G401.6 (cell line): ENCODE measurements at regions not wholly inside any gene's neighbourhood (a gene's known extent, or its start where the extent isn't known, plus 50 kb on each side); places are given as distances from the start of the nearest gene placed in this dataset.
"Not testable (repeated sequence)": the region's sequence is repeated elsewhere in the genome, so short reads cannot be mapped to it uniquely, and the experiment has no call there.

ENCODE experiments used
- FAIRE-seq: peaks from 2 replicates; lab custom pipeline; 2012; peaks lifted over from hg19 to GRCh38; lab: Jason Lieb, UNC

DNA sequence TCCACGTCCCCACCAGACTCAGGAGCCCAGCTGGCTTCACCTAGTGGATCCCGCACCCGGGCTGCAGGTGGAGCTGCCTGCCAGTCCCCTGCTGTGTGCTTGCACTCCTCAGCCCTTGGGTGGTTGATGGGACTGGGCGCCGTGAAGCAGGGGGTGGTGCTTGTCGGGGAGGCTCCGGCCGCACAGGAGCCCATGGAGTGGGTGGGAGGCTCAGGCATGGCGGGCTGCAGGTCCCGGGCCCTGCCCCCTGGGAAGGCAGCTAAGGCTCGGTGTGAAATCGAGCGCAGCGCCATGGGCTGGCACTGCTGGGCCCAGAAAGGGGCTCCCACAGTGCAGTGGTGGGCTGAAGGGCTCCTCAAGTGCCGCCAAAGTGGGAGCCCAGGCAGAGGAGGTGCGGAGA is 1294.9 kb upstream of the MAP3K7 start:
- not testable (repeated sequence) for FAIRE-seq

DNA sequence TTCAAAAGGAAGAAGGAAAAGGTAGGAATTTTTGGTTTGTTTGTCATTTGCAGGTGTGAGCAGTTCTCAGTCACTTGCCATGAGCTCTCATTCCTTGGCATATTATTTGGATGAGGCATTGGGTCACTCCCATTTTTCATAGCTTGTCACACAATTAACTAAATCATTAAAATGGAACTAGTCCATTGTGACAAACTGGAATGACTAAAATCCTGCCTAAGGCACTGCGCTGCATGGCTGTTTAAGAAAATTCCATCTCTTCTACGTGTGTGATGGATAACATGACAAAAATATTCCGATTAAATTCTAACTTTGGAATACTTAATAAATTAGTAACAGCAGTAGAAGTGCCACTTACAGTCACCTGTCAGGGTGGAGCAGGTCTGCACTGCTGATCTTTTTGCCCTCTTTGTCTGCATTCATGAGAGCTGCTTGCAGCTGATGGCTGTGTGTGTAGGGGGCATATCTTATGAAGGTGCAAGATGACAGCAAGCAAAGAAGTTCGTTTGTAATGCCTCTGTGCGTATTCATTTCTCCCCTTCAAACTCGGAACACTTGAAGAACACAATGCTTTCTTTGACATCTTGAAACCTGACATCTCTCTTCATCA is 1292.6 kb upstream of the MAP3K7 start:
- FAIRE-seq = no peak

DNA sequence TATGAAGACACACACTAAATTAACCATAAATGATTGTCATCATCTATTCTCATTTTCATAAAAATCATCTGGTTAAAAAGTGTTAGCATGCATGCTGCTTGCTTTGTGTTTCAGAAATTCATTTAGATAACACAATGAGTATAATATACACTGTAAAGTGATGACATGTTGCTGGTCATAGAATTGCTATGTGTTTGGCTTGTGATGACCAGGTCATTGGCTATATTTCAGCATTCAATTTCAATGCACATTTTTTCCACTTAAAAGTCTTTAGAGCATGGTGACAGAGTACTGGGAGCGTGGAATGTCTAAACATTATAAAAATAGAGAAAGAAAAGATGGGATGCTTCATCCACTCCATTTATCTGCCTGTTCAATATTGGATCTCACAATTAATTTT is 1291.1 kb upstream of the MAP3K7 start:
- no peak for FAIRE-seq

DNA sequence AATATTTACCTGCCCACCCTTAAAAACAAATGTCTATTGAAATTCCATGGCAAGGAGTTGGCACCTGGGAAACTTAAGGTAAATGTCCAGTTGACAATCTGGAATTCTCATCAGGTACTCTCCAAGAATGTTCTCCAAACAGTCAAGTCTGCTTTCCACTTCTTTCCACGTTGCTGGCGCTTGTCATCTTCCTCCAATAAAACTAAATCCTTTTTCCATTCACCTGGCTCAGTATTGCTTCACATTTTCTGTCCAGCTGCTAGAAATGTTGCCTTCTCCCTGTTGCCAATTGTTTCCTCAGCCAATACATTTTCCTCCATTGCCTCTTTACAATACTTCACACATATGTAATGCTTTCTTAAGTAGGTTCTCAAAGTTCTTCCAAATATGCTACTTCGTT is 1288.1 kb upstream of the MAP3K7 start:
- no peak for FAIRE-seq

DNA sequence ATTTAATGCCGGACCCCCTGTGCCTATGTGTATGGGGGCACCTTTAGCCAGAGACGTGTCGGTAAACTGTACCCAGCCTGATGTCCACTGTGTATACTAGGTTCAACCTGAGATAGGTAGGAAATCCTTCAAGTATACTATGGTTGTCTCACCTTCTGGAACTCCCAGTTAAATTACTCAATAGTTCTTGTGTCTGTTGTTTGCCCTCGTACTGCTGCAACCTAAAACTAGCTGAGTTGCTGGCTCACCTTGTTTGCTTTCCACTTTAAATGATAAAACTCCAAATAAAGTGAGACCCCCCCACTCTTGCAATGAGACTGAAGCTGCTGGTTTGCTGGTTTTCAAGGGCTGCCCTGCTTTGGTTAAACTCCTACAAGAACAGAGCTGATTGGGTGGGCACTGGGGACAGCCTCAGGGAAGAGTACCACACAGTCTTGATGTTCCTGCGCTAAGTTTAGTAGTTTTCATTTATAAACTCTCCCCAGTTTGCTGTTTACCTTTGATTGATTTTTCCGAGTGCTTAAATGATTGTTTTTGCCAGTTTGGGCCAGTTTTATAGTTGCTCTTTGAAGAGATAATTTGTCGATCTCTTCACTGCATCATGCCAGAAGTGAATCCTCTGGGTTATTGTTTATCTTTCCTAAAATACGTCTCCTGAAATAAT is 1281.8 kb upstream of the MAP3K7 start:
- FAIRE-seq = no peak

DNA sequence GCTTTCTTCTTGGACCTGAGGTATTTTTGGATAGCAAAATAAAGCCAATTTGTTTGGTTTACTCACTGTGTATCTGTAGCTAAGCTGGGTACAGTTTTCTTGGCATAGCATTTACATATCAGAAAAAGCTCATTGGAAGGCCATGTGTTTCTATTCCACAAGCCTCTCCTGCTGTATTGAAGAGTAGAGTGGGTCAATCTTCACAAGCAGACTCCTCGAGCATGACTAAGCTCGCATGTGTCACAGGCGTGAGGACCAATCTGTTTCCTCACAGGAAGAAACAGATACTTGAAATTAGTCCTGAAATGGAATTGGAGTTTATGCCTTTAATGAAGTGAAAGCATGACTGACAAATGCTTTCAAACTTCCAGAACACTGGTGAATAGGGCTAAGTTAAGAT is 1279.0 kb upstream of the MAP3K7 start:
- FAIRE-seq = no peak

DNA sequence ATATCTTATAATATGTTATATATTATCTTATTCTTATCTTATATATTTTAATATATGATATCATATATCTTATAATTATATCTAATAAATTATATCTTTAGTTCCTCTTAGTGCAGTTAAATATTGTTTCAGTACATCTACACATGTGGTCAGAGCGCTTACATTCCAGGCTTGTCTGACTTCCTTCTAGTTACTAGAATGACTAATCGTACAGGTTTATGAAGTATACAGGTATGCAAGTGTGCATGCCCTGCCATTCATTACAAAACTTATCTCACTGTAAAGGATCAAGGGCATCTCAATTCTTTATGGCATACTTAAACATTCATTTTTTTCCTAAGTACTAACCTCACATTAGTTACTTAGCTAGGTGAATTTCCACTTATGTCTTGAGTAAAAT is 1278.0 kb upstream of the MAP3K7 start:
- no peak for FAIRE-seq

DNA sequence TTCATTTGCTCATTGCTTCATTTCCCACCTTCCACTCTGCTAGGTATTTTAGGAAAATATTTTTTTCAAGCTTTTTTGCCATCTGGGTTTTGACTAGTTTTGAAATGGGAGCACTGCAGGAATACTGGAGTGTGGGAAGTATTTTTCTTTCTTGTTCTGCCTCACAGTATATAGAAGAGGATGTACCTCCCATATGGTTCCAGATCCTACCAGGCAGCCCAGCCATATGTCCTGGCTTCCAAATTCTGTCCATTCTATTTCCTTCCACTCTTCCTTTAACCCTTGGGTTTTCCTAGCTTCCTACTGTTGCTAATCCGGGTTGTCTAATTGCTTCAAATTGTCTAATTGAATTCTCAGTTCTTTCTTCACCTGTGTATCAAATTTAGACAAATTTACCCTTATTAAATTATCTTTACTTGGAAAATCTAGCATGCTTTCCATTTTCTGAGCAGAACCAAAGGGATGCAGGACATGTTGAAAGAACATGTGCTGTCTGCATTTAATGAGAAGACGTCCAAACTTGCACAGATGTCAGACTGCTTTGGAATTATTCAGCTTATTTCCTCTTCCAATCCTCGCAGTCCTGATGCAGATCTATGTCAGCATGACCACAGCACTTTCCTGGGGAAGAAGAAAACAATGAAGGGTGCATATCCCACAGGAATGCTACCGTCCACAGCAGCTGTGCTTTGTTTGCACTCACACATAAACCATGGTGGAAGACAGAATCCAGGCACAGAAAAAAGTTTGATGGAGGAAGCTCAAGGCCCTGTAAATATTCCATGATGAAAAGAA is 1273.9 kb upstream of the MAP3K7 start:
- FAIRE-seq = no peak

DNA sequence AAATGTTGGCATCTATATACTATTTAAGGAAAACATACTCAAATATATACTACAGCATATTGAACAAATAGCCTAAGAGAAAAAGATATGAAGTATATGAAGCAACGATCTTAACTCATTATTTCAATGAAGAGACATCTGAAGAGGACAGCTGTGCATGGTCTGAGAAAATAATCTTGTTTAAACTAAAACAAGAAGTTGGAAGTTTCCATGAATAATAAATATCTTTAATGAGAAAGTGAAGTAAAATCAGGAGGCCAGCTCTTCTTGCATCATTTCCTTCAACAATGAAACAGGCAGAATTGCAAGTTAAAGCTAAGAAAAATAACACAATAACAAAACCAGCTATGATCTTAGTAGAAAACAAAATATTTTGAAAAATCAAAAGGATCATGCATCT is 1265.4 kb upstream of the MAP3K7 start:
- FAIRE-seq = no peak

DNA sequence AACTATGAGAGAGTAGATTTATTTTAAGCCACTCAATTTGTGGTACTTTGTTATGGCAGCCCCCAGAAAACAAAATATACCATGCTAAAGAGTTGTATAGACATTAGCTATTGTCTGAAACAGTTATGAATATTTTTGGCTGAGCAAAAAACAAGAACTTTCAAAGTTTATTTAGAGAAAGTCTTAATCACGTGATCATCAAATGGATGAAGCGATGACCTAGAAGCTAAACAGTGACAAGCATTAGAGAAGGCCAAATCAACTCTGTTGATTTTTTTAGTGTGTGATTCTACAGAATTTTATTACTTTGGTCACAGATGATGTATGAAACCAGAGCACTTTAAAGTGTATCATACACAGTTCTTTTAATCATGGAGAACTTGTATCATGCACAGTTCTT is 1247.9 kb upstream of the MAP3K7 start:
- FAIRE-seq = no peak

DNA sequence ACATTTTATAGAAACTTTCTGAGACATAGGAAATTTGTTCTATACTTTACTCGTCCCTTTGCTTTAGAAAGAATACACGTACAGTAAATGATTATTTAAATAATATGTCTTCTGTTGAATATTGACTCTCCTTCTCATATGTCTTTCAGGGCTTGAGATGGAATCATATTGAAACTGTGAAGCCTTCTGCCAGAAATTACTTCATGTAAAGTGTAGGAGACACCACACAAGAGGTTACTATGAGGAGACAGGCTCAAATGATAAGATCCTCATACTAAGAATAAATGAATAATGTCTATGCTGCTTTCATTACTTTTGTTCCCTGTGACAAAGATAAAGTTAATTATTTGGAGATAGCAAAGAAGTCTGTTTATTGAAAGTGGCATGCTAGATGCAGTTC is 1240.3 kb upstream of the MAP3K7 start:
- no peak for FAIRE-seq

DNA sequence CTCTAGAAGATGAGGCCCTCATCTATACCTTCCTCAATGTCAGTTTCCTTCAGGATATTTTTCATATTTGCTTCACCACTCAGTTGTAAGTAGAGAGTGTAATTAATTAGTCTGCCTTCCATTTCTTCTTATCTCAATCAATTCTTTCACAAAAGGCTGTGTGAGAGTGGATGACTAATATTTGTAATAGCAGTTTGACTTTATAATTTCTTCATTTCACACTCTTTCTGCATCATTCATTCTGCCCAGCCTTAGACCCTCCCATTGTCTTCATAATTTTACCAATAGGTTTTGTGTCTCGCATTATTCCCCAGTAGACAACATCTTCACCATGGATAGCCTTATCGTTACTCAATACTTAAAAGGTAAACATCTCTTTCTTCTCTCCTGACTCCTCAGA is 1239.3 kb upstream of the MAP3K7 start:
- no peak for FAIRE-seq

DNA sequence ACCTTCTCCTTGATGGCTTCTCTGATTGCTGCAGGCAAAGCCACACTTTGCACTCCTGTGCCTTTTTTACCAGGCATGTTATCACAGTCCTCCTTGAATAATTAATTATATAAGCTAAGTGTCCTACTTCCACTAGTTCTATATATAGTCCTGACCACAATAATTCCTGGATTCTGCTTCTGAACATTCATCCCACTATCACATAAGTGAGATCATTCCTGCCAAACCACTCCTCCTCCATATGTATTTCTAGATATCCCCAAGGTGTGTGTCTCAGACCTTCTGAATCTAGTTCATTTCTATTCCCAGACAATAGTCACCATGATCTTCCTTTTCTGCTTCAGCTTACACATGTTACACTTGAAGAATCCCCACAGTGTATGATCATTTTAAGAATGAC is 1237.5 kb upstream of the MAP3K7 start:
- no peak for FAIRE-seq

DNA sequence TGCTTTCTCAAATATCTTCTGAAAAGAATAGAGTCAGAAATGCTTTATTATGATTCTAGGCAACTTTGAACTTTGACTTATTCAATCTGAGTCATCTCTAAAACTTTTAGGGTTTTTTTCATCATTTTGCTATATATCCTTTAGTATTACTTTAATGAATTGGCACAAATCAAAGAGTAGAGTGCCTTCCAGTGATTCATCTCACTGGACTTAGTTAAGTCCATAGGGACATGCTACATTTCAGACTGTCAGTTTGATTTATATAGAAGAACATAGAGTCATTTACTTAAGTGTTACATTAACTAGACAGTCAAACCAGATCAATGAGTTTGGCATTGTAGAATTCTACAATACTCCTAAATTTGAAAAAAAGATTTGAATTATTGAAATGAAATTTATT is 1235.7 kb upstream of the MAP3K7 start:
- FAIRE-seq = no peak

DNA sequence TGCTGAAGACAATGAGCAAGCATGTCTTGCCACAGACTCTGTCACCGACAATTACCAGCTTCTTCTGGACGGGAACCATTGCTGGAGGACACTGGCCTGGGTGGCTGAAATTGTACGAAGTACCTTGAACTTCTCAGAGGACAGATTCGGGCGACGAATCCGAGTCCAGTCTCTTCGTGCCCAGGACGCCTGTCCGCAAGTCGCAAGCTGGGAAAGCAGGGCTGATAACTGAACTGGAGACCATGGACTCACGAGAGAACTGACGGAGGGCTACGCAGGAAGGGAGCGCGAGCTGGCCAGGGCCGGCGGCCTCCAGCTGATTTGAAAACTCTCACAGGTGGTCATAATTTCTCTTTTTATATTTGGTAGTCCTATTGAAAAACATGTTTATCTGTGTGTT is 1229.5 kb upstream of the MAP3K7 start:
- FAIRE-seq = no peak

DNA sequence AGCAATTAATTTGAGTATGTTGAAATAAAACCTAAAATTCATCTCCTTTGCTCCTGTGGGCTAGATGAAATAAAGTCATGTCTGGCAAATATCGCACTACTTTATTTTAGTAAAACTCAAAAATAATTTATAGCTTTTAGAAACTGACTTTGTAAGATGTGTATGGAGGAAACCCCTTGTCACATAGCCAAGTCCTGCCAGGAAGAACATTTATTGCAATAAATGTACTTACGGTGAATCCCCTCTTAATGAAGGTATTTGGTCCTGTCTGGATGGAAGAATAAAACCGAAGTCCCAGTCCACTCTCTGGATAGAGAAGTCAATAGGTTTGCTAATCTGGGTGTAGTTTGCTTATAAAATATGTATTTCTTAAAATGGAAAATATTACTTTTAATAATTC is 1226.8 kb upstream of the MAP3K7 start:
- FAIRE-seq = no peak

DNA sequence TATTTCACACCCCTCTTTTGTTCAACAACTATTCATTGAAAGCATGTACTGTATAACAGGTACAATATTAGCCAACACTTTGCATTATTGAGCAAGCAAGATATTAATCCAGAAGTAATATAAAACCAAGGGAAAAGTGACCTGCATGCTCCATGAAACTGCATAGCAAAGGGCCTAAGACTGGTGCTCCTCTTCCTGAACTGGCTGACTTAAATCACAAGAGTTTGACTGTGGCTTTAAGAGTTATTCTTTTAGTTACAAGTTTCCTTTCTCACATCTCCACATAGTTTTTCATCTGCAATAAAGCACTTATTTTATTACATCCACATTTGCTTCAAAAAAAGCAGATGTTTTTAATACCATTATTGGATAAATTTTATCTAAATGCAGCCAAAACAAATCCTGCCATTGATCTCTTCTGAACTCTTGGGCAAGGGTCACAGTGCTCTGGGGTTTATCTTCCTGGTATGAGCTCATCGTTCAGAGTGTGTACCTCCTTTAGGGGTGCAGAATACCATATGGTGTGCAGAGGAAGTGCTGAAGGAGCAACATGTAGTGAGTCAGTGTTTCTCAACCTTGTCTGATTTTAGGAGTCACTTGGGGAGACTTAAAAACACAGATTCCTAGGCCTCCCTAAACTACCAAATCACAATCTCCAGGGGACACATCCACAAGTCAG is 1225.9 kb upstream of the MAP3K7 start:
- no peak for FAIRE-seq

DNA sequence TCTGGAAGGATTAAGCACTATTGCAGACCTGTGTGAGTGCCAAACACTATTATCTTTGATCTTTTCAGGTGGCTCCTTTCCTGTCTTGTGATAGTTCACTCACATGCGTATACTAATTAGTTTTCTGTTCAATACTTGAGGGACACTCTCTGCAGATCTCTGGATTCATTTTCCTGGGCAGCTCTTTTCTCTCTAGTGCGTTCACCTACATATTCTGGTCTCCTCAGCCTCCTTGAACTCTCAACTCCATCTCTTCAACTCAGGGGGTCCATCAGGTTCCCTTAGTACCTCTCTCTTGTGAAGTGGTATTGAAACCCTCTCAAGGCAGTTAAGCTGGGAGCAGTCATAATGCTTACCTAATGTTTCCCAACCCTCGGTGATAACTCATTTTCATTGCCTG is 1218.1 kb upstream of the MAP3K7 start:
- FAIRE-seq = no peak

DNA sequence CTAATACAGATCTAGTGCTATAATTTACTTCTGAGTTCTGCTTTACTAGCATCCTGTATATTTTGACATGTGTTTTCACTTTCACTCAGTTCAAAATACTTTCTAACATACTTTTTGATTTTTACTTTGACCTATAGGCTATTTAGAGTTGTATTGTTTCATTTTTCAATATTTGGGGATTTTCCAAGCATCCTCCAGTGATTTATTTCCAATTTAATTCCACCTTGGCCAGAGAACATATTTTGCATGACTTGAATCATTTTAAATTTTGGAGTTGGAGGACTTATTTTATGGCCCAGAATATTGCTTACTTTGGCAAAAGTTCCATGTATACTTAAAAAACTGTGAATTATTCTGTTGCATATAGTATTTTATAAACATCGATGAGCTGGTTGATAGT is 1215.6 kb upstream of the MAP3K7 start:
- no peak for FAIRE-seq

DNA sequence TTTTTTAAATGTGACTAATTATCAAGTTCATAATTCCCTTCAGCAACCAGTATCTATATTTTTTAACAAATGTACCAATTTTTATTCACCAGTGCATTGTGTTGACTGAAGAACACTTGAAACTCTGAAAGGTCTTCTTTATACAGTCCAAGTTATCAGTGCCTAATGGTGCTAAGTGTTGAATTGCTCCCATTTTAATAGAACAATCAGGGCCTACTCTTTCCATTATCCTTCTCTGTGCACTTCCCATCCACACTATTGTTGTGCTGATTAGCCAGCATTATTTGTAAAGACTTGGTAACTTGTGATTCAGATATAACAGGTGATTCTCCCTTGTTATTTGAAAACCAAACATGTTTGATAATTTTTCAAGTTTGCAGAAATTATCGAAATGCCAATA is 1209.7 kb upstream of the MAP3K7 start:
- no peak for FAIRE-seq

DNA sequence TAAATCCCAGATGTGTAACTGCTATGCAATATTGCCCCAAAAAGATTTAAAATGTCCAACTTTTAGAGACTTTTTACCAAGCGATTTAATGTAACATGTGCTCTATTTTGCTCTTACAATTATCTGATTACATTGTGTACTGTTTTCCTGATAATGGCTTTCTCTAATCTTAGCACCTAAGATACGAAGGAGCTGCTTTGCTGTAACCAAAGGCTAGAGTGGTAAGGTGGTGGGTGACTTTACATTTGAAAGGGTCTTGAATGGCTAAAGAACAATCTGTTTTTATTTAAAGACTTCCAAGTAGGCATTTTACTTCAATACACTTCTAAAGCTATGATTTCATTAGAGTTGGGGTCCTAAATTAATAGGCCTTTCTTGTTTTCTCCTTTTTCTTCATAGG is 1201.6 kb upstream of the MAP3K7 start:
- FAIRE-seq = no peak

DNA sequence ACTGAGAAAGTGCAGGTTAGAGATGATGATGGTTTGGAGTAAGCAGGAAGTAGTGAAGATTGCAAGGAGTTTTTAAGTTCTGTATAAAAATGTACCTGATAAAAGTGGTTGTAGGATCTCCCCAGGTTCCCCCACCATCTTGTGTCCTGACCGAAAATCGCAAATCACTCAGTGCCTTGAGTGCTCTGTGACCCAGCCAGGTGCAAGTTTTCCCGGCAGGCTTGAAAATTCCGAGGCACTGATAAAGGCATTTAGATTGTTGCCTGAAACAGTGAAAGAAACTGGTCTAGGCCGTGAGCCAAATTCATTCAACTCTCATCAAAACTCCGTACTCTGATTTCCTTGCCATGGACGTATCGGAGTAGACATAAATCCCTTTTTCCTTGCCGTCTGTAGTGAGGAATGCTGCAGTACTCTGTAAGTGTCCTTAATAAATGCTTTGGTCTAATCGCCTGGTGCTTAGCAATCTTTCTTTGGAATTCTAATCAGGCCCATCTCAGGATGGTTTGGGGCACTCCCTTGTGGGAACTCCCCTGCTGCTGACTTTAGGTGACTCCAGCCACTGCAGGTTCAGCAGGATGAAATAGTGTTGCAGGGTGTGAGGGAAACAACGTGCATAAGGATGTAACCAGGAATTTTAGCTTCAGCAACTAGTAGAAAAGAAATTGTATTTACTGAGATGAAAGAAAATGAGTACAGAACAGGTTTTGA is 1199.8 kb upstream of the MAP3K7 start:
- no peak for FAIRE-seq

DNA sequence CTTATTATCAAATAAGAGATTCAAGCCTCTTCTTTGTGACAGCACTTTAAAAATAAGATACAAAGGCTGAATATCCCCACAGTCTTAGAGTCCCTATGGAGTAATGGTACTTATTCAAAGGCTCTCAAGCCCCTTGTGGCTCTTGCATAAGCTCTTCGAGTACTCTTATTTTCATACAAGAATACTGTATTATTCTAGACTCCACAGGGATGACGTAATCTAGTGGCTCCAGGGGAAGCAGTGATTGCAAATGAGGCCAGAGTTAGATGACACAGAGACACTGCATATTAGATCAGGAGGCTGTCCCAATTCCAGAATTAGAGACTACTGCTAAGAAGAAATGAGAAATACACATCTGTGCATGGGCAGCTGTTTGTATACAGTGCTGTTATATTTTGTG is 1195.9 kb upstream of the MAP3K7 start:
- no peak for FAIRE-seq
